ENCODE measurements at regions not wholly inside any gene's neighbourhood (a gene's known extent, or its start where the extent isn't known, plus 50 kb on each side); places are given as distances from the start of the nearest gene placed in this dataset.

GRCh38 chr13:39281539-39282150 is 243.4 kb downstream of the NHLRC3 start:
- no peak for TF ChIP-seq ARHGAP35 (IDR thresholded peaks at IDR 0.05; ENCODE audit: partially characterized antibody)
- TF ChIP-seq CTCF (IDR thresholded peaks at IDR 0.05 in 2 of 3, conservative IDR thresholded peaks at IDR 0.05 in 1 of 3; ENCODE audit: insufficient read depth in 2 of 3, low read depth in 1 of 3, low read length in 3 of 3), result no peak
